GM12878 (cell line): ENCODE measurements at regions not wholly inside any gene's neighbourhood (a gene's known extent, or its start where the extent isn't known, plus 50 kb on each side); places are given as distances from the start of the nearest gene placed in this dataset.

ENCODE experiments used
- POU2F2 ChIP-seq: IDR thresholded peaks from 3 replicates; pipeline ENCODE4 v1.6.1; 2011; ENCODE audit warnings: low read depth, mild to moderate bottlenecking, low read length, borderline replicate concordance
- ZNF274 ChIP-seq: IDR thresholded peaks from one replicate; pipeline ENCODE4 v1.8.0; 2011; ENCODE audit not compliant: insufficient read length, insufficient read depth
- TF ChIP-seq, protein P1 (sequence below): IDR thresholded peaks from 2 replicates; pipeline ENCODE4 v1.6.1; 2012; ENCODE audit warnings: low read depth, low read length, improper control_type of control experiment
- TF ChIP-seq, protein P2 (sequence below), 3 experiments: IDR thresholded peaks in 2 of 3; conservative IDR thresholded peaks in 1 of 3; 2 replicates each; pipeline ENCODE4 v1.5.1; 2011; ENCODE audit warnings: low read depth in 3 of 3, low read length in 3 of 3, mild to moderate bottlenecking in 3 of 3, control low read depth in 2 of 3, moderate library complexity in 2 of 3, inconsistent platforms in 1 of 3, mixed read lengths in 1 of 3; ENCODE audit not compliant: control insufficient read depth in 2 of 3, insufficient read depth in 1 of 3; ENCODE audit errors: extremely low read depth in 1 of 3

DNA sequence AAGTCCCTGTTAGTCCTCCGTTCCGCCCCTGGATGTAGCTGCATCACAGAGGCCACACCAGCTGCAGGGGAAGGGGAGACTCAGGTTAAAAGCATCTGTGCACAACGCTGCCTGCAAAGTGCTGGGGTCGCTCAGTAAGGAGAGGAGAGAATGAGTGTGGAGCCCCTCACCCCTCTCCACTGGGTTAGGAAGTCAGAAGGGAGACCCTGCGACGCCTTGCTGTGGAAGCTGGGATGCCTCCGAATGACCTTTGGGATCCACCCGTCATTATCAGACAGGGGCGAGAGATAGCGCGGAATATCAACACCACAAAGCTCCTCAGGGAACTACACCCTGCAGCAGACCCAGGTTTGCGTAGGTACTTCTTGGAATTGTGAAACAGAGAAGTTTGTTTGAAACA lies 167.7 kb upstream of the SHH start:
- TF ChIP-seq POU2F2, result no peak
- TF ChIP-seq, protein P1, sequence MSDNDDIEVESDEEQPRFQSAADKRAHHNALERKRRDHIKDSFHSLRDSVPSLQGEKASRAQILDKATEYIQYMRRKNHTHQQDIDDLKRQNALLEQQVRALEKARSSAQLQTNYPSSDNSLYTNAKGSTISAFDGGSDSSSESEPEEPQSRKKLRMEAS, result no peak
- no peak for TF ChIP-seq ZNF274
- TF ChIP-seq, protein P2, sequence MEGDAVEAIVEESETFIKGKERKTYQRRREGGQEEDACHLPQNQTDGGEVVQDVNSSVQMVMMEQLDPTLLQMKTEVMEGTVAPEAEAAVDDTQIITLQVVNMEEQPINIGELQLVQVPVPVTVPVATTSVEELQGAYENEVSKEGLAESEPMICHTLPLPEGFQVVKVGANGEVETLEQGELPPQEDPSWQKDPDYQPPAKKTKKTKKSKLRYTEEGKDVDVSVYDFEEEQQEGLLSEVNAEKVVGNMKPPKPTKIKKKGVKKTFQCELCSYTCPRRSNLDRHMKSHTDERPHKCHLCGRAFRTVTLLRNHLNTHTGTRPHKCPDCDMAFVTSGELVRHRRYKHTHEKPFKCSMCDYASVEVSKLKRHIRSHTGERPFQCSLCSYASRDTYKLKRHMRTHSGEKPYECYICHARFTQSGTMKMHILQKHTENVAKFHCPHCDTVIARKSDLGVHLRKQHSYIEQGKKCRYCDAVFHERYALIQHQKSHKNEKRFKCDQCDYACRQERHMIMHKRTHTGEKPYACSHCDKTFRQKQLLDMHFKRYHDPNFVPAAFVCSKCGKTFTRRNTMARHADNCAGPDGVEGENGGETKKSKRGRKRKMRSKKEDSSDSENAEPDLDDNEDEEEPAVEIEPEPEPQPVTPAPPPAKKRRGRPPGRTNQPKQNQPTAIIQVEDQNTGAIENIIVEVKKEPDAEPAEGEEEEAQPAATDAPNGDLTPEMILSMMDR (IDR thresholded peaks at IDR 0.05 in 2 of 3, conservative IDR thresholded peaks at IDR 0.05 in 1 of 3; ENCODE audit: control insufficient read depth in 2 of 3, extremely low read depth in 1 of 3, insufficient read depth in 1 of 3, low read depth in 3 of 3, low read length in 3 of 3), result no peak
